ENCODE measurements at regions not wholly inside any gene's neighbourhood (a gene's known extent, or its start where the extent isn't known, plus 50 kb on each side); places are given as distances from the start of the nearest gene placed in this dataset.

DNA sequence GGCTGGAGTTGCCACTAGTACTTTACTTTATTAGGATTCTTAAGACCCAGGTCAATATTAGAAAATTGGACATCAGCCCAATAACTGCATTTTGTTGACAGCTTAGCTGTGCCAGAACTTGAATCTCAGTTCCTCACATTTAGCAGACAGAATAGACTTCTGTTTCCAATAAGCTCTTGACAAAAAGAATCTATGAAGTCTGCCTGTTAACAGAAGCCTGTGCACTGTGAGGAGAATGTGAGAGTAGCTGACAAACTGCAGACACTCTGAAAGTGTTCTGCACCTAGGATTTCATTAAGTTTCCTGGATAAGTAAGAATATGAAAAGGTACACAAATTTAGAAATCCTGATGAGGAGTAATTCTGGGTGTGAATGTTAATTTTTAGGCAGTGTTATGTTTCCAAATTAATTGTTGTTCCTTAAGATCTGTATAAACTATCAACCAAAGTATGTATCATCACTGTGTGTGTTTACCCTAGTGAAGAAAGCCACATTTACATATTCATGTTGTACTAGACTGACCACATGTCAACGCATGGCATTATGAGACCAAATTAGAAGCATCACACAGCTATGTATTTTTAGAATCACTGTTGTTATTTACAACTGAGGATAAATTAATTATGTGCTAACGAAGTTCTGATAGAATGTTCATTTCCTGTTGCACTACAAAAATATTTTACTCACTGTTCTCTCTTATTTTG is 756.4 kb upstream of the IGFBP7 start:
- H3K4me3 ChIP-seq (ENCODE audit: low read depth, low read length), result no peak overlapping the region
- no peak for DNase-seq (ENCODE audit: low read depth, low spot score)
- TF ChIP-seq, protein P1, sequence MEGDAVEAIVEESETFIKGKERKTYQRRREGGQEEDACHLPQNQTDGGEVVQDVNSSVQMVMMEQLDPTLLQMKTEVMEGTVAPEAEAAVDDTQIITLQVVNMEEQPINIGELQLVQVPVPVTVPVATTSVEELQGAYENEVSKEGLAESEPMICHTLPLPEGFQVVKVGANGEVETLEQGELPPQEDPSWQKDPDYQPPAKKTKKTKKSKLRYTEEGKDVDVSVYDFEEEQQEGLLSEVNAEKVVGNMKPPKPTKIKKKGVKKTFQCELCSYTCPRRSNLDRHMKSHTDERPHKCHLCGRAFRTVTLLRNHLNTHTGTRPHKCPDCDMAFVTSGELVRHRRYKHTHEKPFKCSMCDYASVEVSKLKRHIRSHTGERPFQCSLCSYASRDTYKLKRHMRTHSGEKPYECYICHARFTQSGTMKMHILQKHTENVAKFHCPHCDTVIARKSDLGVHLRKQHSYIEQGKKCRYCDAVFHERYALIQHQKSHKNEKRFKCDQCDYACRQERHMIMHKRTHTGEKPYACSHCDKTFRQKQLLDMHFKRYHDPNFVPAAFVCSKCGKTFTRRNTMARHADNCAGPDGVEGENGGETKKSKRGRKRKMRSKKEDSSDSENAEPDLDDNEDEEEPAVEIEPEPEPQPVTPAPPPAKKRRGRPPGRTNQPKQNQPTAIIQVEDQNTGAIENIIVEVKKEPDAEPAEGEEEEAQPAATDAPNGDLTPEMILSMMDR (IDR thresholded peaks at IDR 0.05; ENCODE audit: low read depth, low read length), result no peak
- in situ Hi-C loops (cut with HindIII; ENCODE audit: low sequenced_read_pairs), result no loop called here

DNA sequence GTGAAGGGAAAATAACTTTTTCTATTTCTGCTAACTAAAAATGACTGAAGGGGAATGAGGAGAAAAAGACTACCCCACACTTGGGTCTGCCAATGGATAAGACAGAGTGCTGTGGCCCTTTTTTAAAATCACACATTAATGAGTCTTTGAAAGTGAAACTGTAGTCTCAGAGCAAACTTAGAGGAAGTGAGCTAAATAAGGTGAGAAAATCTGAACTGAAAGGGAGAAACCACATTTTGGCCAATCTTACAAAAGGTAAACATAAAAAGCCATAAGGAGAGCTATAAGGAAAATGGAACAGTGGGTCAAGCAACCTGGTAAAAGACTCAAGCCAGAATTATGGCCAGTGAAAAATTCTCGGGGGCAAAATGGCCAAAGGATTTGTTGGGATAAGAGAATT is 755.1 kb upstream of the IGFBP7 start:
- no peak overlapping the region for H3K4me3 ChIP-seq (ENCODE audit: low read depth, low read length)
- TF ChIP-seq, protein P1 (IDR thresholded peaks at IDR 0.05; ENCODE audit: low read depth, low read length), result no peak
- in situ Hi-C loops (cut with HindIII; ENCODE audit: low sequenced_read_pairs), result no loop called here
- no peak for DNase-seq (ENCODE audit: low read depth, low spot score)

DNA sequence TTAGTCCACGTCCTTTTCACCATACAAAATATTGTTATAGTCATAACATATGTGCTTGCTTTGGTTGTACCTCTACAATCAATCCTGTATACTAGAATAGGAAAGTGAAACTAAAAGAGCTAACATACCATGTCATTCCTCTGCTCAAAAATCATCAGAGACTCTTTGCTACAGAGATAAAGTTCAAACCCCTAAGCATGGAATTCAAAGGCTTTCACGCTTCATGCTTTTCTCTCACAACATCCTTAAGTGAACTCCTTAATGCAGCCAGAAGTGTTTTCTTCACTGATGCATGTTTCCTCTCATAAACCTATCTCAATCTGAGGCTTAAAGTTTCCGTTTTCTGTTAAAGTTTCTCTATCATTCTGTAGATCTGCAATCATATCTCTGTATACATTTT is 744.6 kb upstream of the IGFBP7 start:
- DNase-seq (ENCODE audit: low read depth, low spot score), result no peak
- in situ Hi-C loops (cut with HindIII; ENCODE audit: low sequenced_read_pairs), result no loop called here
- TF ChIP-seq, protein P1 (IDR thresholded peaks at IDR 0.05; ENCODE audit: low read depth, low read length), result no peak
- H3K4me3 ChIP-seq (ENCODE audit: low read depth, low read length), result no peak overlapping the region

DNA sequence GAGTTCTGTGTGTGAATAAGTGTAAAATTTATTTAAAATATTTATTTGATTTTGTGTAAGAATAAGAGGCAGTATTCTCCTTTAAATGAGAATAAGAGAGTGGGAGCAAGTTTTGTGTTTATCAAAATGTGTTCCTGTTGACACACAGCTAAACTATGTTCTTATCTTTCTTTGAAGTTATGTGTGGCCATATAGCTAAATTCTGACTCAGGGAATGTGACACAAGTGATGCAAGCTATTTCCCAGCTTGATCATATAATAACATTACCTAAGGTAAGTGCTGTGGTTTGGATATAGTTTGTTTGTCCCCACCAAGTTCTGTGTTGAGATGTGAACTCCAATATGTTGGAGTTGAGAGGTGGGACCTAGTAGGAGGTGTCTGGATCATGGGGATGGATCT is 740.0 kb upstream of the IGFBP7 start:
- TF ChIP-seq, protein P1 (IDR thresholded peaks at IDR 0.05; ENCODE audit: low read depth, low read length), result no peak
- no peak overlapping the region for H3K4me3 ChIP-seq (ENCODE audit: low read depth, low read length)
- DNase-seq (ENCODE audit: low read depth, low spot score), result no peak
- in situ Hi-C loops (cut with HindIII; ENCODE audit: low sequenced_read_pairs), result no loop called here

DNA sequence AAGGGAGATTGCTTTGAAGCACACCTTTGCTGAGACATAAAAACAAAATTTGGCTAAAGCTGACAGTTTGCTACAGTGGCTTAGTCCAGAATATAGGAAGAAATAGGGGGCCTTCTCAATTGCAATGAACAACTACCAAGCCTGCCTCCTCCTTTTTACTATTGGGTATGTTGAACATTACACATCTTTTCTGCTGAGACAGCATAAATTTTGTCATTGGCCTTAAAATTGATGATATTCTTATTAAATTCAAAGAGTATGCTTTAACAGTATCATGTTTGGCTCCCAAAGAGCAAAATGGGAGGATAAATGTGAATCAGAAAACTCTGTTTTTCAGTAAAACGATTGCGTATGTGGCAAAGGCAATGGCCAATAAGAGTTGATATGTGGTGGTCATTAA is 721.9 kb upstream of the IGFBP7 start:
- in situ Hi-C loops (cut with HindIII; ENCODE audit: low sequenced_read_pairs), result no loop called here
- no peak overlapping the region for H3K4me3 ChIP-seq (ENCODE audit: low read depth, low read length)
- TF ChIP-seq, protein P1 (IDR thresholded peaks at IDR 0.05; ENCODE audit: low read depth, low read length), result no peak
- no peak for DNase-seq (ENCODE audit: low read depth, low spot score)

DNA sequence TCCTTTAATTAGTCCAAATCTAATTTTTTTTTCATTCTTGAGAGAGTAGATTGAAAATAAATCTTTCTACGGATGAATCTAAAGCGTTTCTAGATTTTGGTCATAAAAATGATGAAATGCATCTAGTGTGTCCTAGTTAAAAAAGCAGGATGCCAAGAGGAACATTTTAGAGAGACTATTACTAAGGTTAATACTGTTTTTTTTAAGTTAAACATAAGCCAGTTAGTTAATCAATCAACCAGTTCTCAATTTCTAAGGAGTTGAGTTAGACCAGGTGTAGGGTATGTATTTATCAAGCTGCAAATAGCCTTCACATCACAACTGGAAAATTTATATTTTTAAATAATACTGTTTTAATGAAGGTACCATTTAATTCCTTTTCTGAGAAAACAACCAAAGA is 679.5 kb upstream of the IGFBP7 start:
- no peak overlapping the region for H3K4me3 ChIP-seq (ENCODE audit: low read depth, low read length)
- TF ChIP-seq, protein P1 (IDR thresholded peaks at IDR 0.05; ENCODE audit: low read depth, low read length), result no peak
- in situ Hi-C loops (cut with HindIII; ENCODE audit: low sequenced_read_pairs), result no loop called here
- DNase-seq (ENCODE audit: low read depth, low spot score), result no peak
